ENCODE measurements at regions not wholly inside any gene's neighbourhood (a gene's known extent, or its start where the extent isn't known, plus 50 kb on each side); places are given as distances from the start of the nearest gene placed in this dataset.
A peak's percentile ranks its signal among the peaks of the same experiment; 100 is the strongest.

- POLR2A ChIA-PET = no interaction called here
- no peak for TF ChIP-seq TARDBP (IDR thresholded peaks at IDR 0.05)
- no peak for TF ChIP-seq ARNT (IDR thresholded peaks at IDR 0.05)
- no peak for TF ChIP-seq SUZ12 (IDR thresholded peaks at IDR 0.05)
- no peak for TF ChIP-seq CTBP1 (IDR thresholded peaks at IDR 0.05; ENCODE audit: borderline replicate concordance)
- no peak for TF ChIP-seq BHLHE40 (IDR thresholded peaks at IDR 0.05; ENCODE audit: borderline replicate concordance)
- TF ChIP-seq FOXM1 (IDR thresholded peaks at IDR 0.05; ENCODE audit: borderline replicate concordance) = no peak
- TF ChIP-seq FOXA1 (IDR thresholded peaks at IDR 0.05) = no peak
- no peak for TF ChIP-seq ELF4 (IDR thresholded peaks at IDR 0.05)
- CTCF ChIA-PET = no interaction called here
- DNase-seq (ENCODE audit: extremely low spot score) = no peak
Observed at GRCh38 chrX:857376-857775, 226.8 kb downstream of the SHOX start.

- CTCF ChIA-PET = no interaction called here
- TF ChIP-seq NFRKB (IDR thresholded peaks at IDR 0.05) = no peak
- TF ChIP-seq BHLHE40 (IDR thresholded peaks at IDR 0.05; ENCODE audit: borderline replicate concordance) = no peak
- TF ChIP-seq ELF4 (IDR thresholded peaks at IDR 0.05) = no peak
- TF ChIP-seq LEF1 (IDR thresholded peaks at IDR 0.05; ENCODE audit: borderline replicate concordance) = no peak
- no peak for TF ChIP-seq TARDBP (IDR thresholded peaks at IDR 0.05)
- no peak for TF ChIP-seq PKNOX1 (IDR thresholded peaks at IDR 0.05)
- no peak for TF ChIP-seq SUZ12 (IDR thresholded peaks at IDR 0.05)
- no peak for TF ChIP-seq L3MBTL2 (conservative IDR thresholded peaks at IDR 0.05)
- no peak for TF ChIP-seq CTBP1 (IDR thresholded peaks at IDR 0.05; ENCODE audit: borderline replicate concordance)
- no peak for TF ChIP-seq FOXA1 (IDR thresholded peaks at IDR 0.05)
- no peak for TF ChIP-seq FOXM1 (IDR thresholded peaks at IDR 0.05; ENCODE audit: borderline replicate concordance)
- no peak for DNase-seq (ENCODE audit: extremely low spot score)
- POLR2A ChIA-PET = no interaction called here
Observed at GRCh38 chrX:856566-857290, 226.1 kb downstream of the SHOX start.

- TF ChIP-seq NFRKB (IDR thresholded peaks at IDR 0.05) = no peak
- no peak for TF ChIP-seq ELF4 (IDR thresholded peaks at IDR 0.05)
- TF ChIP-seq BHLHE40 (IDR thresholded peaks at IDR 0.05; ENCODE audit: borderline replicate concordance) = no peak
- no peak for TF ChIP-seq SP1 (IDR thresholded peaks at IDR 0.05)
- no peak for TF ChIP-seq FOXK2 (IDR thresholded peaks at IDR 0.05)
- no peak for TF ChIP-seq SUZ12 (IDR thresholded peaks at IDR 0.05)
- POLR2A ChIA-PET = no interaction called here
- no peak for DNase-seq (ENCODE audit: extremely low spot score)
- CTCF ChIA-PET = no interaction called here
Observed at GRCh38 chrX:853304-853703, 222.7 kb downstream of the SHOX start.

- ChIA-PET POLR2A (no interaction called here), CTCF (no interaction called here)
- DNase-seq (ENCODE audit: extremely low spot score) = no peak
- TF ChIP-seq TARDBP (IDR thresholded peaks at IDR 0.05) (no peak), PKNOX1 (IDR thresholded peaks at IDR 0.05) (no peak), SUZ12 (IDR thresholded peaks at IDR 0.05) (no peak), L3MBTL2 (conservative IDR thresholded peaks at IDR 0.05) (no peak), LEF1 (IDR thresholded peaks at IDR 0.05; ENCODE audit: borderline replicate concordance) (no peak), CTBP1 (IDR thresholded peaks at IDR 0.05; ENCODE audit: borderline replicate concordance) (no peak), ARNT (IDR thresholded peaks at IDR 0.05) (no peak), NFRKB (IDR thresholded peaks at IDR 0.05) (no peak), FOXM1 (IDR thresholded peaks at IDR 0.05; ENCODE audit: borderline replicate concordance) (no peak), BHLHE40 (IDR thresholded peaks at IDR 0.05; ENCODE audit: borderline replicate concordance) (no peak), HDGF (IDR thresholded peaks at IDR 0.05; ENCODE audit: borderline replicate concordance) (no peak), FOXA1 (IDR thresholded peaks at IDR 0.05) (no peak), ELF4 (IDR thresholded peaks at IDR 0.05) (no peak), ZNF384 (IDR thresholded peaks at IDR 0.05) (no peak), SP1 (IDR thresholded peaks at IDR 0.05) (no peak)
Observed at GRCh38 chrX:850471-850916, 219.9 kb downstream of the SHOX start.

GRCh38 chrX:848386-848785 lies 217.8 kb downstream of the SHOX start:
- CTCF ChIA-PET = no interaction called here

GRCh38 chrX:843306-843705 lies 212.7 kb downstream of the SHOX start:
- CTCF ChIA-PET = no interaction called here
- DNase-seq (ENCODE audit: extremely low spot score) = no peak
- POLR2A ChIA-PET = no interaction called here
- TF ChIP-seq FOXK2 (IDR thresholded peaks at IDR 0.05) = no peak
- no peak for TF ChIP-seq HDGF (IDR thresholded peaks at IDR 0.05; ENCODE audit: borderline replicate concordance)
- no peak for TF ChIP-seq CTBP1 (IDR thresholded peaks at IDR 0.05; ENCODE audit: borderline replicate concordance)
- no peak for TF ChIP-seq SP1 (IDR thresholded peaks at IDR 0.05)
- no peak for TF ChIP-seq TARDBP (IDR thresholded peaks at IDR 0.05)
- no peak for TF ChIP-seq FOXA1 (IDR thresholded peaks at IDR 0.05)
- no peak for TF ChIP-seq BHLHE40 (IDR thresholded peaks at IDR 0.05; ENCODE audit: borderline replicate concordance)
- TF ChIP-seq FOXM1 (IDR thresholded peaks at IDR 0.05; ENCODE audit: borderline replicate concordance) = no peak
- TF ChIP-seq ZNF384 (IDR thresholded peaks at IDR 0.05) = no peak
- TF ChIP-seq PKNOX1 (IDR thresholded peaks at IDR 0.05) = no peak
- no peak for TF ChIP-seq NFRKB (IDR thresholded peaks at IDR 0.05)
- TF ChIP-seq L3MBTL2 (conservative IDR thresholded peaks at IDR 0.05) = no peak
- no peak for TF ChIP-seq SUZ12 (IDR thresholded peaks at IDR 0.05)
- TF ChIP-seq LEF1 (IDR thresholded peaks at IDR 0.05; ENCODE audit: borderline replicate concordance) = no peak
- TF ChIP-seq ELF4 (IDR thresholded peaks at IDR 0.05) = no peak
- TF ChIP-seq ARNT (IDR thresholded peaks at IDR 0.05) = no peak

More at GRCh38 chrX:848386-848785, 217.8 kb downstream of the SHOX start:
- TF ChIP-seq PKNOX1 (IDR thresholded peaks at IDR 0.05) = peak; percentile 71
- no peak for TF ChIP-seq ZNF384 (IDR thresholded peaks at IDR 0.05)
- no peak for TF ChIP-seq ELF4 (IDR thresholded peaks at IDR 0.05)
- no peak for DNase-seq (ENCODE audit: extremely low spot score)
- POLR2A ChIA-PET = no interaction called here
